ENCODE measurements at regions not wholly inside any gene's neighbourhood (a gene's known extent, or its start where the extent isn't known, plus 50 kb on each side); places are given as distances from the start of the nearest gene placed in this dataset.

GRCh38 chr13:59360916-59361315 is 802.8 kb downstream of the DIAPH3 start:
- TF ChIP-seq CTCF (IDR thresholded peaks at IDR 0.05; ENCODE audit: low read depth, low read length, poor library complexity, severe bottlenecking) (no peak), EZH2phosphoT487 (IDR thresholded peaks at IDR 0.05; ENCODE audit: borderline replicate concordance, low read length) (no peak)

All from DOHH2 (cell line).